ENCODE measurements at regions not wholly inside any gene's neighbourhood (a gene's known extent, or its start where the extent isn't known, plus 50 kb on each side); places are given as distances from the start of the nearest gene placed in this dataset.

DNA sequence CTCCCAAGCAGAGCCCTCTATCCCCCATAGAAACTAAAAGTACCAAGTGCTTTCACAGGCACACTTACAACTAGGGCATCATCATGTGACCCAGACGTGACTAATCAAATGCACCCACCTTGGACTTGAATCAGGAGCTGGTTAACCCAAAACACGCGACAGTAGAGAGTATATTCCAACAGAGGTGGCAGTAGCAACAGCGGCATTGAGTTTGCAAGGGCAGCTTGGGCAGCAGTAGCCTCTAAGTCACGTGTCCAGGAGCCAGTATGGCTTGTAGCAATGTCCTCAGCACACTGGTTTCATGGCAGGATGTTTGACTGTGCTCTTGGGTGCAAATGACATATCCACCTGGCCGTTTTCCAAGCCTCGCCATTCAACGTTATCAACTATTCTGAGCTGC lies 73.4 kb upstream of the DNAH5 start:
- no peak for DNase-seq (ENCODE audit: low read depth)

- no peak for DNase-seq (ENCODE audit: low read depth)
These were observed 72.1 kb upstream of the DNAH5 start for GRCh38 chr5:14016549-14016948.

- DNase-seq (ENCODE audit: low read depth): peak; percentile 84
These were observed 66.9 kb upstream of the DNAH5 start for GRCh38 chr5:14011089-14012020.

DNA sequence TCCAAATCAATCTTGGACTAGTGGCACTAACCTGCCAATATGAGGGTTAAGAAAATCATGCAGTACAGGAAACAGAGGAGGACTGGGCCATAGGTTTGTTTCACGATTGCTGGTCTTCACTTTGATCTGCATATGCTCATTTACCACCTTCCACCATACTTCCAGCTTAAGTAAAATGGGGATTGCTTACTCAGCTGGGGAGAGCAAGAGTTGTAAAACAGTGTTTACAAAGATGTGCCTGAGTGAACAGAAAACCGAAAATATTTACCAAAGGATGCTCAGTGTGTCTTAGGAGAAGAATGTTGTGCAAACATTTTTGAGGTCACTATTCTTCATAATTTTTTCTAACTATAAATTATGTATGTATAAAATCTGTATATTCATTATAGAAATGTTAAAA lies 65.1 kb upstream of the DNAH5 start:
- DNase-seq (ENCODE audit: low read depth): no peak

DNA sequence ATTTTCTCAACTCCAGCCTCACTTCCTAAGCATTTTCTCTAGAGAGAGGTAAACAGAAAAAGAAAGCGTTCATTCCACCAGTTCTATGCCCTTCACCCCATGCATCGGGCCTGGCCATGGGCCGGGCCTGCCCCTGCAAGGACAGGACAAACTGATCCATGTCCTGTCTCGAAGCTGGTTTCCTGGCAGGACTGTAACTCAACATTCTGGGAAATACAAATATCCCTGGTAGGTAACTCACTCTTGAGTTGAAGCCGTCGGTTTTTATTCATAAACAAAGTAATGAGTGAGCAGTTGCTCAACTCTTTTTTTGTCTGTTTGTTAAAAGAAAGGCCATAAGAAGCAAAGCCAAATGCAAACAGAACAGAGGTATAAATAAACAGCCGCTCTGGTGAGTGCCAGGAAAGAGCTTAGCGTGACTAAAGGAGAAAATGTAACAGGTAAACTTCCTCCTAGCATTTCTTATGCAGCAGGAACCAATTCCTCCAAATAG lies 64.4 kb upstream of the DNAH5 start:
- no peak for DNase-seq (ENCODE audit: low read depth)

DNA sequence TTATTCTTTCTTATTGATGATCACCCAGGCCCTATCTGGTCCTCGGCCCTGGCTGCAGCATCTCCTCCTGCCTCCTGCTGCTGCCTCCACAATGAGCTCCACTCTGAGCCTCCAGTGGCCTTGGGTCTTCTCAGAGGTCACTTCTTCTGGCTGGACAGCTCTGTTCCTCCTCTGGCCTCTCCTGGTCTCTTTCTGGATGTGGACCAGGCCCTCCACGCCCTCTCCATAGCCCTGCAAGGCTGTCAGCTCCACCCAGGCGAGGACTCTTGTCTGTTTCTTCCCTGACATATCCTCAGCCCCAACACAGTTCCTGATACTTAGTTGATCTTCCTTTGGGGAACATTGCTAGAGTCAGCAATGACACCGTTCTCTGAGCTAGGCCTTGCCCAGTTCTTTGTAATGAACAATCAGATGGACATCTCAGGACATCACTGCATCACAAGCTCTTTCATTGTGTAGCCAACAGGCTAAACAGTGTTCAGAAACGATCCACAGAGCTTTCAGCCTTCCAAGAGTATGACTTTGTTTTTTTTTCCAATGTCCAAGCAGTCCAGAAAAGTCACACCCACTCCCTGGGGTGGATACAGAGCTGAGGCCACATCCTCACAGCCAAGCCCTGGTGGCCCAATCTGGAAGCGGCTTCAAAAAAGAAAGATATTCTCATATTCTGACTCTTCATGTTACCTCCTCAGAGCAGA lies 62.5 kb upstream of the DNAH5 start:
- no peak for DNase-seq (ENCODE audit: low read depth)

GRCh38 chr5:14004598-14005394 lies 60.3 kb upstream of the DNAH5 start:
- no peak for DNase-seq (ENCODE audit: low read depth)

GRCh38 chr5:14003936-14004335 lies 59.4 kb upstream of the DNAH5 start:
- DNase-seq (ENCODE audit: low read depth): no peak

GRCh38 chr5:14003513-14003912 lies 59.0 kb upstream of the DNAH5 start:
- DNase-seq (ENCODE audit: low read depth): no peak

DNA sequence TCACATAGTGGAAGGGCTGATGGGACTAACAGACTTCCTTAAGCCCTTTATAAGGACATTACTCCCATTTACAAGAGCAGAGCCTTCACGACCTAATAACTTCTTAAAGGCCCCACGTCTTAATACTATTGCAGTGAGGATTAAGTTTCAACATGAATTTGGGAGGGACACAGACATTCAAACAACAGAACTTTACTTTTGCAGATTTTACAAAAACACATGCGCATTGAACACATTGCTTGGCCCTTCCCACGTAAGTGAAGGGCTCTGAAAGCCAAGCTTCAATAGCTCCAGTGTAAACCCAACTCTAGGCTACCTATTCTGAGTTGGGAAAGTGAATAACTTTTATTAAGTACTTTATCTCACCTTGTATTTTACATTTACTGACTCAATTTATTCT lies 53.8 kb upstream of the DNAH5 start:
- DNase-seq (ENCODE audit: low read depth): no peak

DNA sequence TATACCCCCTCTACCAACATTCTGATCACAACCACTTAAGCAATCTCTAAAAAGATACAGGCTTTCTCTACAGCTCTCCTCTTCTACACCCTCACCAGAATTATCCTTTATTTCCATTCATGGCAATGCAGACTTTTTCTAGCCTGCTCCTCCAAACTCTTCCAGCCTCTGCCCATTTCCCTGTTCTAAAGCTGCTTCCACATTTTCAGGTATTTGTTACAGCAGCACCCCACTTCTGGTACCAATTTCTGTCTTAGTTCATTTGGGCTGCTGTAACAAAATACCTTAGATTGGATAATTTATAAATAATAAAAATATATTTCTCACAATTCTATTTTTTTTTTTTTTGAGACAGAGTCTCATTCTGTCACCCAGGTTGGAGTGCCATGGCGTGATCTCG lies 53.0 kb upstream of the DNAH5 start:
- DNase-seq (ENCODE audit: low read depth): no peak

DNA sequence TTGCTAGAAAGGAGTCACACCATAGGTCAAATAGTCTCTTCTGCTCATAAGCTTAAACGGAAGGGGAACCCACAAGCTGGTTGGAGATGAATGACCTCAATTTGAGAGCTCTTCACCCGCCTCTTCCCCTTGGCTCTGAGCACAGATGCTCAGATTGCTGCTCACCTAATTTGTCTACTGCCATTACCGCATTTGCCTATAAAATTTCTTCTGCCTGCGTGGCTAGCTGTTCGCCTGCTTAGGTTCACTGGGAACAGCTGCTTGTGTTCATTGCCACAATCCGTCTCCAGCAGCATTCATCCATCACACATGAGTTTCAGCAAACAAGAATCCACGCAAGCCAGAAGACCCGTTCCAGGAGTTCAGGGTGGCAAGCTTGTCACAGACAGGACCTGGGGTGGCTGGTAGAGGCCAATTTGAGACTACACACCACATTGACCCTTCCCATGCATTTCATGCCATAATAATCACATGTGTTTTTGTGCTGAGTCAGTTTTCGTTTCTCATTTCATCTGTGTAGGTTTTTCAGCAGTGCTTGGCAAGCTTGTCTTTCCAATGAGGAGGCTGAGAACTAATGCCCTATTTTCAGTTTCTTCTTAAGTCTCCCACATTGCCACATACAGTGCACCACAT lies 50.2 kb upstream of the DNAH5 start:
- DNase-seq (ENCODE audit: low read depth): no peak
